ENCODE measurements at regions not wholly inside any gene's neighbourhood (a gene's known extent, or its start where the extent isn't known, plus 50 kb on each side); places are given as distances from the start of the nearest gene placed in this dataset.

DNA sequence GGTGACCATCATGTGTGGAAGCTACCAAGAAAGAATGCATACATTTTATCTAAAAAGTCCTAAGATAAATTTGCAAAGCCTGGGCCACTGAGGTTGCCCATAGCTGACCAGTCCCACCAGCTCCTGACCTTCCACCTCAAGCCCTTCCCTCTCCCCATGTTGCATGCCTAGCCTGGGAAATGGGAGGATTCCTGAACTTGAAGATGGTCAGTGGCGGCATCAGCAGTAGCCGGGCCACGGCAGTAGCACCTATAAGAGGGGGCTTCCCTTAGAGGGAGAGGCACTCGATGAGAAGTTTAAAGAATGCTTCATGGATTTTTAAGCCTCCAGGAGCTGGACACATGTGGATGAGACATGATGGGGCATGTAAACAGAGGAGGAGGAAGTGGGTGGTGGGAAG is 172.1 kb downstream of the KLF13 start:
- TF ChIP-seq, protein P1, sequence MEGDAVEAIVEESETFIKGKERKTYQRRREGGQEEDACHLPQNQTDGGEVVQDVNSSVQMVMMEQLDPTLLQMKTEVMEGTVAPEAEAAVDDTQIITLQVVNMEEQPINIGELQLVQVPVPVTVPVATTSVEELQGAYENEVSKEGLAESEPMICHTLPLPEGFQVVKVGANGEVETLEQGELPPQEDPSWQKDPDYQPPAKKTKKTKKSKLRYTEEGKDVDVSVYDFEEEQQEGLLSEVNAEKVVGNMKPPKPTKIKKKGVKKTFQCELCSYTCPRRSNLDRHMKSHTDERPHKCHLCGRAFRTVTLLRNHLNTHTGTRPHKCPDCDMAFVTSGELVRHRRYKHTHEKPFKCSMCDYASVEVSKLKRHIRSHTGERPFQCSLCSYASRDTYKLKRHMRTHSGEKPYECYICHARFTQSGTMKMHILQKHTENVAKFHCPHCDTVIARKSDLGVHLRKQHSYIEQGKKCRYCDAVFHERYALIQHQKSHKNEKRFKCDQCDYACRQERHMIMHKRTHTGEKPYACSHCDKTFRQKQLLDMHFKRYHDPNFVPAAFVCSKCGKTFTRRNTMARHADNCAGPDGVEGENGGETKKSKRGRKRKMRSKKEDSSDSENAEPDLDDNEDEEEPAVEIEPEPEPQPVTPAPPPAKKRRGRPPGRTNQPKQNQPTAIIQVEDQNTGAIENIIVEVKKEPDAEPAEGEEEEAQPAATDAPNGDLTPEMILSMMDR (IDR thresholded peaks at IDR 0.05; ENCODE audit: low read depth, low read length), result no peak
- DNase-seq (ENCODE audit: low read depth, low spot score), result no peak
- H3K4me3 ChIP-seq (ENCODE audit: low read depth, low read length), result no peak overlapping the region
- H3K27me3 ChIP-seq (ENCODE audit: control insufficient read depth, insufficient read depth, low read length), result peaks cover 11% of the 10 kb centered on the region
- CTCF ChIA-PET, result no interaction called here
- no peaks in the 10 kb centered on the region for H3K9me3 ChIP-seq (ENCODE audit: control insufficient read depth, insufficient read depth, low read length)
- POLR2A ChIA-PET, result no interaction called here
- no peak overlapping the region for H3K27ac ChIP-seq (ENCODE audit: low read depth, low read length)

DNA sequence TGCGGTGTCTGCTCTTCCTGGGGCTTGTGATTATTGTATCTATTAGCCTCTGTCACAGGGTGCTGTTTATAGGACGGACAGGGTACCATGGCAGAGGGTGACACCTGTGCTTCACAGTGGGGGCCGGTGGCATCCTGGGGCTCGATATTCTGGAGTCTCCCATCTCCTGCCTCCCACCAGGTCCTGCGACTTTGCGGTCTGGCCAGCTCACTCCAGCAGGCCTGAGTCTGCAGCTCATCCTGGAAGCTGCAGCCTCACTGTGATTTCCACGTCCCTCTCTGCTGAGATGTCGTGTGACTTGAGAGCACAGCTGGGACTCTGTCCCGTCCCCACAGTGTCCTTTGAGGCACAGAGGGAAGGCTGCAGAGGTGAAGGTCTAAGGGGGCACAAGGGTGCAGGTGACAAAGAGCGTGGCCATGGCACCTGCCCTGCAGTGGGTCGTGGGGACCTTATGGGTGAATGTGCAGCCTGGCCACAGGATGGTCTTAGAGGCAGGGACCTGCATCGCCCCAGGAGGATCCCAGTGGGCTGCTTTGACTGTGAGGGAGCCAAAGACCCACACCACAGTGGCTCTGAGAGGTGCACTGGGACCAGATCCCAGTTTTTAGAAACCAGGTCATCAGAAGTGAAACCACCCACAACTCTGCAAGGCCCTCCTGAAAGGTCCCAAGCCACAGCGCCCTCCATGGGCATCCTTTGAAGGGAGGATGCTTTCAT is 172.8 kb downstream of the KLF13 start:
- TF ChIP-seq, protein P1 (IDR thresholded peaks at IDR 0.05; ENCODE audit: low read depth, low read length), result no peak
- H3K9me3 ChIP-seq (ENCODE audit: control insufficient read depth, insufficient read depth, low read length), result no peaks in the 10 kb centered on the region
- H3K4me3 ChIP-seq (ENCODE audit: low read depth, low read length), result no peak overlapping the region
- CTCF ChIA-PET, result interaction anchor here (0.6 kb wide), 1 partner anchor 12 kb away, joined by 3 read pairs; no protein-coding TSS in a partner anchor
- no peak overlapping the region for H3K27ac ChIP-seq (ENCODE audit: low read depth, low read length)
- peaks cover 15% of the 10 kb centered on the region for H3K27me3 ChIP-seq (ENCODE audit: control insufficient read depth, insufficient read depth, low read length)
- no peak for DNase-seq (ENCODE audit: low read depth, low spot score)
- POLR2A ChIA-PET, result no interaction called here

DNA sequence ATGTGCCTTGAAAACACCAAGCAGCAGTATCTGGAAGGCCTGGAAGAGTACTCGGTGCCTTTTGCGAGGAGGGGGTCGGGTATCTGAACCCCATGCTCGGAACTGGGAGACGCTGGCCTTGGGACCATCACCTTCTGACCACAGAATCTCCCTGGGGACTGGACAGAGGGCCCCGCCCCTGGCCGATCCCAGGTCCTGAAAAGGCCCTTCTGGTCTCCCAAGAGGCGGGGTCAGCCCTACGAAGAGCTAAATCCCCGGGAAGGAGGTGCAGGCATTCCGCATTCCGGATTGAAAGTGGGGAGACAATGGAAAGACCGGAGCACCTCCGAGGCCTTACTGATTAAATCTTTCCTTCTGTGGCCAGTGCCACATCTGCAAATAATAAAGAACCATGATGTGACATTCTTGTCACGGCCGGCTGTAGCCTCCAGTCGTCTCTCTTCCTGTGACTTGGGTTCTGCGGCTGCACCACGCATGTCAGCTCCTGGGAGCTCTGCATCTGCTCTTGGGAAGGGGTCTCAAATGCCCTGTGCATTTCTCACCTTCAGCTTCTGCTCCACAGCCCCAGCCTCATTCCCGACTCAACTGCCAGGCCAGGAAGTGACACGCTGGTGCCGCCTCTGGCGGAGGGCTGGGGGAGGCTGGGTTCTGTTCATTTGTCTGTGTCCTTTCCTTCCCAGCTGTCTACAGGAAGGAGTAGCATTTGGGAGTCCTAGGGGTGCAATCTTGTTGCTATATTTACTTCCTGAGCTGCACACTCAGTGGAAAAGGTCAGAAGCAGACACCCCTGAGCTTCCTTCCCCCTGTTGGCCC is 173.5 kb downstream of the KLF13 start:
- POLR2A ChIA-PET, result no interaction called here
- Histone ChIP-seq H3K27ac (ENCODE audit: low read depth, low read length) (no peak overlapping the region), H3K4me3 (ENCODE audit: low read depth, low read length) (no peak overlapping the region), H3K27me3 (ENCODE audit: control insufficient read depth, insufficient read depth, low read length) (peaks cover 15% of the 10 kb centered on the region), H3K9me3 (ENCODE audit: control insufficient read depth, insufficient read depth, low read length) (no peaks in the 10 kb centered on the region)
- no peak for DNase-seq (ENCODE audit: low read depth, low spot score)
- TF ChIP-seq, protein P1 (IDR thresholded peaks at IDR 0.05; ENCODE audit: low read depth, low read length), result no peak
- CTCF ChIA-PET, result interaction anchor here (1.0 to 1.9 kb wide), 2 partner anchors 10 to 12 kb away, joined by 3 to 8 read pairs; no protein-coding TSS in a partner anchor

DNA sequence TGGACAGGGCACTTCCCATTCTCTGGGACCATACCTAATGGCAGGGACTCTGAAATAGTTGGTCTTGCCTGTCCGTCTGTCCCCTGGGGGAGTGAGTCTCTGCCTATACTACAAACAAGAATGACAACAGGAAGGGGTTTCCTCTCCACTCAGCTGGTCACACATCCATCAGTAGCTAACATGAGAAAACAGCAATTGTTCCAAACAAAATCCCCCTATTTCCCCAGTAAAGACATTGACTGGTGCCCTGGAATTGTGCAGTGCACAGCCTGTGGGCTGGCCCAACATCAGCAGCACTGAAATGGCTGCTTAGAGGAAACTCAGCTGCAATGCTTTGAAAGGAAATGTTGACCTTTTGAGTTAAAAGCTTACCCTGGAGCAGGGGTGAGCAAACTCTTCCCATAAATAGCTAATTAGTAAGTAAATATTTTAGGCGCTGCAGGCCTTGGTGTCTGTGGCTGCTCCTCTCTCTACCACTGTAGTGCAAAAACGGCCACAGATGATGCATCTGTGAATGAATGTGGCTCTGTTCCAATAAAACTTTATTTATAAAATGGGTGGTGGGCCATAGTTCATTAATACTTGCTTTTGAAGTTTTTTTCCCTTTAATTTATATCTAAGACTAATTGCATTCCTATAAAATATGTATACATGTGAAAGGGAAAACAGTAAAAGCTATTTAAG is 174.3 kb downstream of the KLF13 start:
- Histone ChIP-seq H3K27ac (ENCODE audit: low read depth, low read length) (no peak overlapping the region), H3K9me3 (ENCODE audit: control insufficient read depth, insufficient read depth, low read length) (no peaks in the 10 kb centered on the region), H3K27me3 (ENCODE audit: control insufficient read depth, insufficient read depth, low read length) (peaks cover 15% of the 10 kb centered on the region), H3K4me3 (ENCODE audit: low read depth, low read length) (no peak overlapping the region)
- TF ChIP-seq, protein P1 (IDR thresholded peaks at IDR 0.05; ENCODE audit: low read depth, low read length), result no peak
- DNase-seq (ENCODE audit: low read depth, low spot score), result no peak
- ChIA-PET POLR2A (no interaction called here), CTCF (interaction anchor here (1.0 to 1.9 kb wide), 2 partner anchors 10 to 12 kb away, joined by 3 to 8 read pairs; no protein-coding TSS in a partner anchor)
